Spinal cord (tissue), 9 donors: ENCODE measurements at regions not wholly inside any gene's neighbourhood (a gene's known extent, or its start where the extent isn't known, plus 50 kb on each side); places are given as distances from the start of the nearest gene placed in this dataset.

Experiments used
- DNase-seq, 6 donors: peaks; one replicate each; pipeline versions ENCODE4 v3.0.0 to v3.0.0-alpha.2; 2013 to 2015; ENCODE audit warnings: low spot score in 6 of 6, low read depth in 4 of 6
- H3K27ac ChIP-seq: one replicate; pipeline ENCODE4 v1.5.1; 2013; ENCODE audit warnings: low read depth, low read length, control low read depth
- H3K27me3 ChIP-seq: one replicate; pipeline ENCODE4 v1.6.1; 2013; ENCODE audit warnings: low read length; ENCODE audit not compliant: control insufficient read depth, insufficient read depth
- H3K36me3 ChIP-seq: one replicate; pipeline ENCODE4 v1.6.1; 2013; ENCODE audit warnings: low read length; ENCODE audit not compliant: control insufficient read depth, insufficient read depth
- H3K4me1 ChIP-seq: one replicate; pipeline ENCODE4 v1.6.1; 2013; ENCODE audit warnings: low read length; ENCODE audit not compliant: control insufficient read depth, insufficient read depth
- H3K4me3 ChIP-seq: one replicate; pipeline ENCODE4 v1.5.1; 2013; ENCODE audit warnings: low read depth, low read length, control low read depth
- H3K9me3 ChIP-seq: one replicate; pipeline ENCODE4 v1.6.1; 2013; ENCODE audit warnings: low read length; ENCODE audit not compliant: control insufficient read depth, insufficient read depth
- WGBS: methylation state at CpG from one replicate; pipeline ENCODE4 v1.1.5; 2013; ENCODE audit warnings: missing lambda C conversion rate; ENCODE audit not compliant: insufficient coverage; 5-methylcytosine and 5-hydroxymethylcytosine counted together
- donor health status: healthy.

GRCh38 chr20:50273601-50274491 lies 83.2 kb downstream of the CEBPB start:
- WGBS = 68% methylated on average over 16 of the region's 19 CpGs
- Histone ChIP-seq H3K9me3 (no peaks in the 10 kb centered on the region), H3K4me3 (no peak overlapping the region), H3K27ac (no peak overlapping the region), H3K27me3 (no peaks in the 10 kb centered on the region), H3K36me3 (no peaks in the 10 kb centered on the region), H3K4me1 (peaks cover 23% of the 10 kb centered on the region)
- peak in 2 of 6 donors; percentile 8 to 64 for DNase-seq

GRCh38 chr20:50274570-50275430 lies 84.2 kb downstream of the CEBPB start:
- peak in 1 of 6 donors; percentile 28 for DNase-seq
- Histone ChIP-seq H3K27ac (no peak overlapping the region), H3K4me1 (peaks cover 23% of the 10 kb centered on the region), H3K9me3 (no peaks in the 10 kb centered on the region), H3K36me3 (no peaks in the 10 kb centered on the region), H3K27me3 (no peaks in the 10 kb centered on the region), H3K4me3 (no peak overlapping the region)
- WGBS = 80% methylated on average over 15 of the region's 21 CpGs

DNA sequence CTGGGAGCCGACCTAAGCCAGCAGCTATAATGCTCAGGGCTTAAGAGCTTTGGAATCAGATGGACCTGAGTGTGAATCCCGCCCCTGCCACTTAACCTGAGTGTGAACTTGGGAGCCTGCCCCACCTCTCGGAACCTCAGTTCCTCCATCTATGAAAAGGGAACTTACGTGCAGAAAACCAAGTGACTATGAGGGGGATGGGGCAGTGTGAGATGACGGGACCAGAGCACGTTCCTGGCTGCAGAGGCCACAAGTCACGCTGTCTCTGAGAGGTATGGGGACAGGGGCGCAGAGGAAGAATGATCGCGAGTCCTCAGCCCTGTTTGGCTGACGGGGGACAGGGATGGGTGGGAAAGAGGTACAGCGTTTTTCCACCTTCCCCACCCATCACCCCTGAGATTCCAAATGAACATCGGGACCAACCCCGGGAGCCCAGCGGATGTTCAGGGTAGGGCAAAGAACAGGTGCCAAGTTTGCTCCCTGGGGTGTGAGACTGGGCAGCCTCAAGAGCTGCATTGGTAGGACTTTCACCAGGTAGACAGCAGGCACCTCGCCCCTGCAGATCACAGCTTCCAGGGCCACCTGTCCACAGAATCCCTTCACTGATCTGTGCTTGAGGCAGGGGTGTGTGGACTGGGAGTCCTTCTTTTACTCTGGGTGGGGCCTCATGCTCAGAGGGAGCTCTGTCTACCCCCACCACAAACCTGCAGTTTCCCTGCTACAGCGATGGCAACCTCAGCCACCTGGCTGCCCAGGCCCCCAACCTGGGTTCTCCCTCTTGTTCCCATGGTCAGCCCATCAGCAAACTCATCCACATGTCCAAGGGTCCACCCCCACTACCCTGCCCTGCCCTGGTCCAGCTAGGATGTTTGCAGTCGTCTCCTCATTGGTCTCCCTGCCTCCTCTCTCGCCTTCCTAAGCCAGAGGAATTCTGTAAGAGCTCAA lies 85.8 kb downstream of the CEBPB start:
- DNase-seq = no peak
- H3K36me3 ChIP-seq = no peaks in the 10 kb centered on the region
- no peaks in the 10 kb centered on the region for H3K9me3 ChIP-seq
- H3K27me3 ChIP-seq = no peaks in the 10 kb centered on the region
- H3K27ac ChIP-seq = no peak overlapping the region
- H3K4me3 ChIP-seq = no peak overlapping the region
- H3K4me1 ChIP-seq = peaks cover 23% of the 10 kb centered on the region
- WGBS = 87% methylated on average over 9 of the region's 19 CpGs

- Histone ChIP-seq H3K36me3 (no peaks in the 10 kb centered on the region), H3K27me3 (no peaks in the 10 kb centered on the region), H3K9me3 (no peaks in the 10 kb centered on the region), H3K4me3 (no peak overlapping the region), H3K27ac (no peak overlapping the region), H3K4me1 (peaks cover 23% of the 10 kb centered on the region)
- DNase-seq = no peak
- WGBS = 65% methylated on average over 5 of the region's 5 CpGs
These were observed 86.4 kb downstream of the CEBPB start for GRCh38 chr20:50277064-50277415.

- H3K4me1 ChIP-seq = peaks cover 23% of the 10 kb centered on the region
These were observed 87.1 kb downstream of the CEBPB start for GRCh38 chr20:50277460-50278376.

GRCh38 chr20:50278377-50278683 lies 87.7 kb downstream of the CEBPB start:
- Histone ChIP-seq H3K4me1 (peaks cover 21% of the 10 kb centered on the region), H3K27me3 (no peaks in the 10 kb centered on the region), H3K27ac (no peak overlapping the region), H3K4me3 (no peak overlapping the region), H3K36me3 (no peaks in the 10 kb centered on the region), H3K9me3 (no peaks in the 10 kb centered on the region)
- DNase-seq = no peak
- WGBS = 73% methylated on average over 4 of the region's 5 CpGs

More at GRCh38 chr20:50277460-50278376, 87.1 kb downstream of the CEBPB start:
- Histone ChIP-seq H3K36me3 (no peaks in the 10 kb centered on the region), H3K4me3 (no peak overlapping the region), H3K9me3 (no peaks in the 10 kb centered on the region), H3K27ac (no peak overlapping the region), H3K27me3 (no peaks in the 10 kb centered on the region)
- WGBS = 93% methylated on average over 14 of the region's 16 CpGs
- DNase-seq = no peak

GRCh38 chr20:50278684-50279531 lies 88.3 kb downstream of the CEBPB start:
- Histone ChIP-seq H3K9me3 (no peaks in the 10 kb centered on the region), H3K27me3 (no peaks in the 10 kb centered on the region), H3K4me3 (no peak overlapping the region), H3K36me3 (no peaks in the 10 kb centered on the region), H3K27ac (no peak overlapping the region), H3K4me1 (peaks cover 16% of the 10 kb centered on the region)
- no peak for DNase-seq
- 90% methylated on average over 17 of the region's 17 CpGs for WGBS
